ENCODE measurements at regions not wholly inside any gene's neighbourhood (a gene's known extent, or its start where the extent isn't known, plus 50 kb on each side); places are given as distances from the start of the nearest gene placed in this dataset.

DNA sequence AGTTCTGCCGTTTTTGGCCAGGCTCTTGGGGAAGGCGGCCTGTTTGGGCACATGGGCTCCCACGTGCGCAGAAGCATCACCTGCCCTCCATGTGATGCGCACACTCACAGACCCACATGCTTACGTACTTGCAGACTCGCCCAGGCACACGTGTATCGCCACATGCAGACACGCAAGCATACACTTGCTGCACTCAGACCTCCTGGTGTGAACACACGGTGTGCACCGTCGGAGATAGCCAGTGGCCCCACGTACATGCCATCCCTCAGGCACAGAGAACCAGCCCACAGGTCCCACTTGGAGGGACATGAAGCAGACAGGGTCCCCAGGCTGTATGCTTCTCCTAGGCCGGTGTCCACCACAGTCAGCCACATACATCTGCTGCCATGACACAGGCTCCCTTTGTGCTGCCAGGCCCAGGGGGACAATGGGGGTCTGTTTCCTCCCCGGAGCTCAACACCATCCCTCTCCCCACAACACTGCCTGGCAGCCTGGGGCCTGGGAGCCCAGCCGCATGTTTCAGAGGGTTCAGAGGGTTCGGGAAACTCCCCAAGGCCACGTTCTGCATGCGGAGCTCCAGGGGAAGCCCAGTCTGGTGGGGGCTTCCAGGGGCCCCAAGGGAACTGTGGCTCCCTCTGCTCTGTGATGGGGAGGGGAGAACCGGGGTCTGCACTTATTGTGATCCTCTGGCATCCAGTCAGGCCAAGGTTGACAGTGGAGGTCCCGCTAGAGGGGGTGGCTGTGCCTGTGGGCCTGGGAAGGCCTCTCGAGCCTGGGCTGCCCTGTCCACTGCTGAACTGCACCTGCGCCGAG lies 208.1 kb upstream of the HAAO start (continued):
- 0 out of 2 replicates have a peak, but pooled peaks have one; percentile 38 for TF ChIP-seq EED (IDR thresholded peaks at IDR 0.05; ENCODE audit: low read depth)
- TF ChIP-seq TCF12 (IDR thresholded peaks at IDR 0.05; ENCODE audit: low read depth, low read length): 0 out of 2 replicates have a peak, but pooled peaks have one; percentile 28
- TF ChIP-seq PAX8 (IDR thresholded peaks at IDR 0.05): no peak
- peak; percentile 50; the same call in 1 of the 2 replicates for TF ChIP-seq PAX5 (IDR thresholded peaks at IDR 0.05; ENCODE audit: borderline replicate concordance, low read depth, low read length)
- TF ChIP-seq SMARCA5 (IDR thresholded peaks at IDR 0.05): 0 out of 2 replicates have a peak, but pooled peaks have one; percentile 45
- TF ChIP-seq, protein P1, sequence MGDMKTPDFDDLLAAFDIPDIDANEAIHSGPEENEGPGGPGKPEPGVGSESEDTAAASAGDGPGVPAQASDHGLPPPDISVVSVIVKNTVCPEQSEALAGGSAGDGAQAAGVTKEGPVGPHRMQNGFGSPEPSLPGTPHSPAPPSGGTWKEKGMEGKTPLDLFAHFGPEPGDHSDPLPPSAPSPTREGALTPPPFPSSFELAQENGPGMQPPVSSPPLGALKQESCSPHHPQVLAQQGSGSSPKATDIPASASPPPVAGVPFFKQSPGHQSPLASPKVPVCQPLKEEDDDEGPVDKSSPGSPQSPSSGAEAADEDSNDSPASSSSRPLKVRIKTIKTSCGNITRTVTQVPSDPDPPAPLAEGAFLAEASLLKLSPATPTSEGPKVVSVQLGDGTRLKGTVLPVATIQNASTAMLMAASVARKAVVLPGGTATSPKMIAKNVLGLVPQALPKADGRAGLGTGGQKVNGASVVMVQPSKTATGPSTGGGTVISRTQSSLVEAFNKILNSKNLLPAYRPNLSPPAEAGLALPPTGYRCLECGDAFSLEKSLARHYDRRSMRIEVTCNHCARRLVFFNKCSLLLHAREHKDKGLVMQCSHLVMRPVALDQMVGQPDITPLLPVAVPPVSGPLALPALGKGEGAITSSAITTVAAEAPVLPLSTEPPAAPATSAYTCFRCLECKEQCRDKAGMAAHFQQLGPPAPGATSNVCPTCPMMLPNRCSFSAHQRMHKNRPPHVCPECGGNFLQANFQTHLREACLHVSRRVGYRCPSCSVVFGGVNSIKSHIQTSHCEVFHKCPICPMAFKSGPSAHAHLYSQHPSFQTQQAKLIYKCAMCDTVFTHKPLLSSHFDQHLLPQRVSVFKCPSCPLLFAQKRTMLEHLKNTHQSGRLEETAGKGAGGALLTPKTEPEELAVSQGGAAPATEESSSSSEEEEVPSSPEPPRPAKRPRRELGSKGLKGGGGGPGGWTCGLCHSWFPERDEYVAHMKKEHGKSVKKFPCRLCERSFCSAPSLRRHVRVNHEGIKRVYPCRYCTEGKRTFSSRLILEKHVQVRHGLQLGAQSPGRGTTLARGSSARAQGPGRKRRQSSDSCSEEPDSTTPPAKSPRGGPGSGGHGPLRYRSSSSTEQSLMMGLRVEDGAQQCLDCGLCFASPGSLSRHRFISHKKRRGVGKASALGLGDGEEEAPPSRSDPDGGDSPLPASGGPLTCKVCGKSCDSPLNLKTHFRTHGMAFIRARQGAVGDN (IDR thresholded peaks at IDR 0.05): peak; percentile 84; the same call in 1 of the 2 replicates
- no peak for TF ChIP-seq CHD1 (IDR thresholded peaks at IDR 0.05; ENCODE audit: low read depth, low read length)
- no peak for TF ChIP-seq MEF2A (IDR thresholded peaks at IDR 0.05; ENCODE audit: insufficient read depth, low read depth, low read length)
- no peak for TF ChIP-seq SIX5 (IDR thresholded peaks at IDR 0.05; ENCODE audit: low read depth, low read length, severe bottlenecking)
- no peak for TF ChIP-seq TCF7 (IDR thresholded peaks at IDR 0.05; ENCODE audit: borderline replicate concordance)
- TF ChIP-seq PBX3 (IDR thresholded peaks at IDR 0.05; ENCODE audit: insufficient replicate concordance, low read depth, low read length): no peak
- TF ChIP-seq GATAD2B (conservative IDR thresholded peaks at IDR 0.05; ENCODE audit: low read depth): peak; percentile 60; the same call in 1 of the 2 replicates
- TF ChIP-seq YY1 (IDR thresholded peaks at IDR 0.05; ENCODE audit: low read depth, low read length): no peak
- TF ChIP-seq, protein P2, sequence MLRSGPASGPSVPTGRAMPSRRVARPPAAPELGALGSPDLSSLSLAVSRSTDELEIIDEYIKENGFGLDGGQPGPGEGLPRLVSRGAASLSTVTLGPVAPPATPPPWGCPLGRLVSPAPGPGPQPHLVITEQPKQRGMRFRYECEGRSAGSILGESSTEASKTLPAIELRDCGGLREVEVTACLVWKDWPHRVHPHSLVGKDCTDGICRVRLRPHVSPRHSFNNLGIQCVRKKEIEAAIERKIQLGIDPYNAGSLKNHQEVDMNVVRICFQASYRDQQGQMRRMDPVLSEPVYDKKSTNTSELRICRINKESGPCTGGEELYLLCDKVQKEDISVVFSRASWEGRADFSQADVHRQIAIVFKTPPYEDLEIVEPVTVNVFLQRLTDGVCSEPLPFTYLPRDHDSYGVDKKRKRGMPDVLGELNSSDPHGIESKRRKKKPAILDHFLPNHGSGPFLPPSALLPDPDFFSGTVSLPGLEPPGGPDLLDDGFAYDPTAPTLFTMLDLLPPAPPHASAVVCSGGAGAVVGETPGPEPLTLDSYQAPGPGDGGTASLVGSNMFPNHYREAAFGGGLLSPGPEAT (IDR thresholded peaks at IDR 0.05; ENCODE audit: low read depth): peak; percentile 76; the same call in 1 of the 2 replicates
- TF ChIP-seq ZNF622 (IDR thresholded peaks at IDR 0.05): no peak
- TF ChIP-seq DPF2 (IDR thresholded peaks at IDR 0.05): peak; percentile 68
- TF ChIP-seq STAT3 (IDR thresholded peaks at IDR 0.05; ENCODE audit: low read depth, low read length): no peak
- no peak for TF ChIP-seq PML (IDR thresholded peaks at IDR 0.05; ENCODE audit: low read length)
- peak; percentile 37; the same call in 1 of the 2 replicates for TF ChIP-seq NR2F1 (conservative IDR thresholded peaks at IDR 0.05)
- no peak for TF ChIP-seq NR2C1 (IDR thresholded peaks at IDR 0.05)
- peak in 1 of 2 experiments; percentile 52; a peak in 1 of 4 replicates for TF ChIP-seq BHLHE40 (IDR thresholded peaks at IDR 0.05; ENCODE audit: borderline replicate concordance in 1 of 2, low read depth in 2 of 2, low read length in 1 of 2)
- TF ChIP-seq HDAC6 (IDR thresholded peaks at IDR 0.05; ENCODE audit: unreplicated experiment): no peak
- TF ChIP-seq NRF1 (conservative IDR thresholded peaks at IDR 0.05; ENCODE audit: low read depth, low read length): no peak
- peak; percentile 63 for TF ChIP-seq IKZF1 (conservative IDR thresholded peaks at IDR 0.05)
- TF ChIP-seq EGR1 (IDR thresholded peaks at IDR 0.05; ENCODE audit: borderline replicate concordance in 1 of 2, low read depth in 2 of 2, low read length in 2 of 2): no peak
- TF ChIP-seq FOXM1 (IDR thresholded peaks at IDR 0.05; ENCODE audit: low read depth, low read length): no peak
